ENCODE measurements at regions not wholly inside any gene's neighbourhood (a gene's known extent, or its start where the extent isn't known, plus 50 kb on each side); places are given as distances from the start of the nearest gene placed in this dataset.
"Not testable (repeated sequence)": the region's sequence is repeated elsewhere in the genome, so short reads cannot be mapped to it uniquely, and the experiment has no call there.

- TF ChIP-seq EZH2phosphoT487 (IDR thresholded peaks at IDR 0.05; ENCODE audit: insufficient read depth, low read depth); EZH2 (IDR thresholded peaks at IDR 0.05; ENCODE audit: insufficient read depth, poor library complexity, severe bottlenecking): not testable (repeated sequence)
Observed at GRCh38 chr14:84484243-84484642, 1045.7 kb upstream of the FLRT2 start.
